ENCODE measurements at regions not wholly inside any gene's neighbourhood (a gene's known extent, or its start where the extent isn't known, plus 50 kb on each side); places are given as distances from the start of the nearest gene placed in this dataset.

- Histone ChIP-seq H2AFZ (no peak overlapping the region), H3K9me3 (ENCODE audit: control insufficient read depth, low read length) (no peaks in the 10 kb centered on the region), H3K27ac (no peak overlapping the region), H3K4me3 (ENCODE audit: low read depth, low read length) (no peak overlapping the region), H3K27me3 (ENCODE audit: control insufficient read depth, insufficient read depth, low read length) (no peaks in the 10 kb centered on the region), H3K79me2 (no peaks in the 10 kb centered on the region), H3K9ac (no peak overlapping the region), H3K4me1 (no peaks in the 10 kb centered on the region), H3K36me3 (ENCODE audit: control insufficient read depth, insufficient read depth, low read length) (no peaks in the 10 kb centered on the region), H3K4me2 (ENCODE audit: low read length) (no peak overlapping the region)
- TF ChIP-seq, protein P1, sequence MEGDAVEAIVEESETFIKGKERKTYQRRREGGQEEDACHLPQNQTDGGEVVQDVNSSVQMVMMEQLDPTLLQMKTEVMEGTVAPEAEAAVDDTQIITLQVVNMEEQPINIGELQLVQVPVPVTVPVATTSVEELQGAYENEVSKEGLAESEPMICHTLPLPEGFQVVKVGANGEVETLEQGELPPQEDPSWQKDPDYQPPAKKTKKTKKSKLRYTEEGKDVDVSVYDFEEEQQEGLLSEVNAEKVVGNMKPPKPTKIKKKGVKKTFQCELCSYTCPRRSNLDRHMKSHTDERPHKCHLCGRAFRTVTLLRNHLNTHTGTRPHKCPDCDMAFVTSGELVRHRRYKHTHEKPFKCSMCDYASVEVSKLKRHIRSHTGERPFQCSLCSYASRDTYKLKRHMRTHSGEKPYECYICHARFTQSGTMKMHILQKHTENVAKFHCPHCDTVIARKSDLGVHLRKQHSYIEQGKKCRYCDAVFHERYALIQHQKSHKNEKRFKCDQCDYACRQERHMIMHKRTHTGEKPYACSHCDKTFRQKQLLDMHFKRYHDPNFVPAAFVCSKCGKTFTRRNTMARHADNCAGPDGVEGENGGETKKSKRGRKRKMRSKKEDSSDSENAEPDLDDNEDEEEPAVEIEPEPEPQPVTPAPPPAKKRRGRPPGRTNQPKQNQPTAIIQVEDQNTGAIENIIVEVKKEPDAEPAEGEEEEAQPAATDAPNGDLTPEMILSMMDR (IDR thresholded peaks at IDR 0.05): no peak
Observed at GRCh38 chr2:152240559-152241231, 65.1 kb upstream of the STAM2 start.

DNA sequence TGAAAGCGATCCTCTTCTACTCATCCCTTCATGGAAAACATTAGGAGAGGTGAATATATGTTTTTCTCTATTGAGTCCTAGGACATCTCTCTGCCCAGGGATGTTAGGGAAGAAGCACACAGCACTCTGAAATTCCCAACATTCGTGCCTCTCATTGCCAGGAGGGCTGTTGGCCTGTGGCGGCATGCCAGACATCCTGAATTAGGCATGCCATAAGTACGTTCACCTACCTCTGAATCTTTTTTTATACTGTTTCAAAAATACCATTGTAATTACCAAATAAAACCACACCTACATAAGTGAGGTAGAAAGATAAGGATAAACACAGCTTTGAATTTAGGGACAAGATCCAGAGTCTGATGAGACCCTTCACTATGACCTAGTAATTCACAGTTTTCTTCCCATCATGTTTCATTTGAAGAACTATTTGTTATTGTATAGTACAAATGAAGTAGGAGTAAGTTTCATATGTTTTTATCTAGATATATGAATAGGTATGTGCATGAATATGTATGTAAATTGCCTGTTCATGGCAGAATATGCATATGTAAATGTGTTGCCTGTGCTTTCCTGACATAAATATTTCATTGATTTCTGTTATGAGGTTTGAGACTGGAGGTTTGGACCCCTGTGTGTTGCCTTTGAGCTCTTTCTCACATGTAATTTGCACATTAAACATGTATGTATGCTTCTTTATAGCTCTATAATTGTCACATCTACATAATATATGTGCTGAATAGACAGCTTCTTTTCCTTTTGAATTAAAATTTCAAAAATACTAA is 66.6 kb upstream of the STAM2 start:
- Histone ChIP-seq H3K27ac (no peak overlapping the region), H3K4me3 (ENCODE audit: low read depth, low read length) (no peak overlapping the region), H3K79me2 (no peaks in the 10 kb centered on the region), H3K4me2 (ENCODE audit: low read length) (no peak overlapping the region), H3K27me3 (ENCODE audit: control insufficient read depth, insufficient read depth, low read length) (no peaks in the 10 kb centered on the region), H3K9me3 (ENCODE audit: control insufficient read depth, low read length) (no peaks in the 10 kb centered on the region), H3K9ac (no peak overlapping the region), H3K36me3 (ENCODE audit: control insufficient read depth, insufficient read depth, low read length) (no peaks in the 10 kb centered on the region), H3K4me1 (no peaks in the 10 kb centered on the region), H2AFZ (no peak overlapping the region)
- TF ChIP-seq, protein P1 (IDR thresholded peaks at IDR 0.05): no peak

GRCh38 chr2:152242787-152243472 is 67.4 kb upstream of the STAM2 start:
- no peaks in the 10 kb centered on the region for H3K27me3 ChIP-seq (ENCODE audit: control insufficient read depth, insufficient read depth, low read length)
- H3K4me2 ChIP-seq (ENCODE audit: low read length): no peak overlapping the region
- H3K79me2 ChIP-seq: no peaks in the 10 kb centered on the region
- no peak overlapping the region for H3K9ac ChIP-seq
- no peak overlapping the region for H2AFZ ChIP-seq
- H3K36me3 ChIP-seq (ENCODE audit: control insufficient read depth, insufficient read depth, low read length): no peaks in the 10 kb centered on the region
- H3K9me3 ChIP-seq (ENCODE audit: control insufficient read depth, low read length): no peaks in the 10 kb centered on the region
- no peaks in the 10 kb centered on the region for H3K4me1 ChIP-seq
- no peak overlapping the region for H3K4me3 ChIP-seq (ENCODE audit: low read depth, low read length)
- TF ChIP-seq, protein P1 (IDR thresholded peaks at IDR 0.05): no peak
- H3K27ac ChIP-seq: no peak overlapping the region

DNA sequence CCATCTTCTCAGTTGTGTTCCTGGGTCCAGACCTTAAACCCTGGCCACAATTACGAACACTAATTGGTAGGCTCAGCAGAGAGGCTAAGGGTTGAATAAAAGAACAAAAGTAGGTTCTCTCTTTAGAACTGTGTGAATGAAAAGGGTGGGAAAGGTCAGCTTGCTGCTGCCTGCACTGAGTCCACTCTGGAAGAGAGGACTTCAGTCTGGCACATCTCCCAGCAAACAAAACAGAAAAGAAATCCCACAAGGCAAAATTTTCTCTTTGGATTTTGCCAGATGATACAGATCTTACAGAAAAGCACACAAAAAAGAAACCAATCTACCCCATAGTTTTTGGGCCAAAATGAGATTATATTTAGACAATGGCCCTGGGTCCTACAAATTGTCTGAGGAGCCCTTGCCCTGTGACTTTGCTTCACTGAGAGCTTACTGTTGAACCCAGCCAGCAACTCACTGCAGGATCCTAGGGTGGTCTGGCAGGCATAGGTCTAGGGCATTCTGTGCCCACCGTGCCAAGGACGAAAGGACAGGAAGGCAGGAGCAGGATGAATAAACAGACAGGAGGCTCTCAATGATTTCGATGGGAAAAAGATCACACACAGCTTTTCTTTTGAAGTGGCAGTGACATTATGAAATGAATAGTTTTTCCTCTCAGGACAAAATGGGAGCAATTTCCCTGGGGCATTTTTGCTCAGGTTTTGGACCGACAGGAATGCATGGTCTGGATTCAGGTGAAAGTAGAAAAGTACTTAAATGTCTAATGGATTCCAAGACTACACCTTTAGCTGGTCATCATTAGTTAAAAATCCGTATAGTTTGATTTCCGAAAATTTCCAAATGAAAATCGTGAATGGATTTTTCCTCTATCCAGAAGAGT is 68.4 kb upstream of the STAM2 start:
- Histone ChIP-seq H3K4me1 (no peaks in the 10 kb centered on the region), H3K36me3 (ENCODE audit: control insufficient read depth, insufficient read depth, low read length) (no peaks in the 10 kb centered on the region), H2AFZ (peak overlapping the region; percentile 38), H3K27me3 (ENCODE audit: control insufficient read depth, insufficient read depth, low read length) (no peaks in the 10 kb centered on the region), H3K4me2 (ENCODE audit: low read length) (no peak overlapping the region), H3K79me2 (no peaks in the 10 kb centered on the region), H3K27ac (no peak overlapping the region), H3K4me3 (ENCODE audit: low read depth, low read length) (no peak overlapping the region), H3K9ac (no peak overlapping the region), H3K9me3 (ENCODE audit: control insufficient read depth, low read length) (no peaks in the 10 kb centered on the region)
- TF ChIP-seq, protein P1 (IDR thresholded peaks at IDR 0.05): no peak
